ENCODE measurements at regions not wholly inside any gene's neighbourhood (a gene's known extent, or its start where the extent isn't known, plus 50 kb on each side); places are given as distances from the start of the nearest gene placed in this dataset.

- Histone ChIP-seq H3K4me2 (no peak overlapping the region), H3K27ac (no peak overlapping the region), H3K4me3 (no peak overlapping the region), H3K9me2 (replicated peaks; ENCODE audit: insufficient read depth) (no peaks in the 10 kb centered on the region), H3K79me2 (no peaks in the 10 kb centered on the region), H2AFZ (no peak overlapping the region), H3K36me3 (replicated peaks; ENCODE audit: insufficient read depth, low read depth) (no peaks in the 10 kb centered on the region), H3K9me3 (ENCODE audit: low read depth) (no peaks in the 10 kb centered on the region), H3K27me3 (no peaks in the 10 kb centered on the region), H3K4me1 (ENCODE audit: insufficient read depth) (no peaks in the 10 kb centered on the region), H4K20me1 (ENCODE audit: insufficient read depth, poor library complexity, severe bottlenecking) (no peaks in the 10 kb centered on the region)
- TF ChIP-seq EZH2phosphoT487 (IDR thresholded peaks at IDR 0.05; ENCODE audit: low read depth, severe bottlenecking, unreplicated experiment): no peak
- no peak for TF ChIP-seq EZH2 (IDR thresholded peaks at IDR 0.05; ENCODE audit: borderline replicate concordance)
- no peak for TF ChIP-seq CTCF (IDR thresholded peaks at IDR 0.05; ENCODE audit: poor library complexity)
- WGBS (ENCODE audit: low lambda C conversion rate, missing lambda C conversion rate): 90% methylated on average over 2 of the region's 2 CpGs
- DNase-seq (ENCODE audit: low spot score): no peak
Measured at GRCh38 chr14:98751110-98751509, 520.9 kb downstream of the BCL11B start.

- no peaks in the 10 kb centered on the region for H3K27me3 ChIP-seq
- H3K4me3 ChIP-seq: no peak overlapping the region
- H3K36me3 ChIP-seq (replicated peaks; ENCODE audit: insufficient read depth, low read depth): no peaks in the 10 kb centered on the region
- H3K9me2 ChIP-seq (replicated peaks; ENCODE audit: insufficient read depth): no peaks in the 10 kb centered on the region
- 89% methylated on average over 1 of the region's 1 CpG for WGBS (ENCODE audit: low lambda C conversion rate, missing lambda C conversion rate)
- H4K20me1 ChIP-seq (ENCODE audit: insufficient read depth, poor library complexity, severe bottlenecking): no peaks in the 10 kb centered on the region
- TF ChIP-seq EZH2 (IDR thresholded peaks at IDR 0.05; ENCODE audit: borderline replicate concordance): no peak
- no peak for TF ChIP-seq EZH2phosphoT487 (IDR thresholded peaks at IDR 0.05; ENCODE audit: low read depth, severe bottlenecking, unreplicated experiment)
- TF ChIP-seq CTCF (IDR thresholded peaks at IDR 0.05; ENCODE audit: poor library complexity): no peak
- no peaks in the 10 kb centered on the region for H3K79me2 ChIP-seq
- no peak for DNase-seq (ENCODE audit: low spot score)
- no peaks in the 10 kb centered on the region for H3K4me1 ChIP-seq (ENCODE audit: insufficient read depth)
- no peak overlapping the region for H3K27ac ChIP-seq
- no peaks in the 10 kb centered on the region for H3K9me3 ChIP-seq (ENCODE audit: low read depth)
- no peak overlapping the region for H2AFZ ChIP-seq
- H3K4me2 ChIP-seq: no peak overlapping the region
Measured at GRCh38 chr14:98752660-98753059, 519.3 kb downstream of the BCL11B start.

GRCh38 chr14:98754343-98755020 is 517.5 kb downstream of the BCL11B start:
- 74% methylated on average over 2 of the region's 2 CpGs for WGBS (ENCODE audit: low lambda C conversion rate, missing lambda C conversion rate)
- no peaks in the 10 kb centered on the region for H4K20me1 ChIP-seq (ENCODE audit: insufficient read depth, poor library complexity, severe bottlenecking)
- H3K27ac ChIP-seq: no peak overlapping the region
- no peaks in the 10 kb centered on the region for H3K27me3 ChIP-seq
- H3K4me2 ChIP-seq: no peak overlapping the region
- no peaks in the 10 kb centered on the region for H3K9me3 ChIP-seq (ENCODE audit: low read depth)
- TF ChIP-seq EZH2phosphoT487 (IDR thresholded peaks at IDR 0.05; ENCODE audit: low read depth, severe bottlenecking, unreplicated experiment): no peak
- no peak for TF ChIP-seq EZH2 (IDR thresholded peaks at IDR 0.05; ENCODE audit: borderline replicate concordance)
- TF ChIP-seq CTCF (IDR thresholded peaks at IDR 0.05; ENCODE audit: poor library complexity): no peak
- no peaks in the 10 kb centered on the region for H3K9me2 ChIP-seq (replicated peaks; ENCODE audit: insufficient read depth)
- H3K36me3 ChIP-seq (replicated peaks; ENCODE audit: insufficient read depth, low read depth): no peaks in the 10 kb centered on the region
- H3K4me3 ChIP-seq: no peak overlapping the region
- no peak overlapping the region for H2AFZ ChIP-seq
- H3K79me2 ChIP-seq: no peaks in the 10 kb centered on the region
- H3K4me1 ChIP-seq (ENCODE audit: insufficient read depth): no peaks in the 10 kb centered on the region
- no peak for DNase-seq (ENCODE audit: low spot score)
